ENCODE measurements at regions not wholly inside any gene's neighbourhood (a gene's known extent, or its start where the extent isn't known, plus 50 kb on each side); places are given as distances from the start of the nearest gene placed in this dataset.

DNA sequence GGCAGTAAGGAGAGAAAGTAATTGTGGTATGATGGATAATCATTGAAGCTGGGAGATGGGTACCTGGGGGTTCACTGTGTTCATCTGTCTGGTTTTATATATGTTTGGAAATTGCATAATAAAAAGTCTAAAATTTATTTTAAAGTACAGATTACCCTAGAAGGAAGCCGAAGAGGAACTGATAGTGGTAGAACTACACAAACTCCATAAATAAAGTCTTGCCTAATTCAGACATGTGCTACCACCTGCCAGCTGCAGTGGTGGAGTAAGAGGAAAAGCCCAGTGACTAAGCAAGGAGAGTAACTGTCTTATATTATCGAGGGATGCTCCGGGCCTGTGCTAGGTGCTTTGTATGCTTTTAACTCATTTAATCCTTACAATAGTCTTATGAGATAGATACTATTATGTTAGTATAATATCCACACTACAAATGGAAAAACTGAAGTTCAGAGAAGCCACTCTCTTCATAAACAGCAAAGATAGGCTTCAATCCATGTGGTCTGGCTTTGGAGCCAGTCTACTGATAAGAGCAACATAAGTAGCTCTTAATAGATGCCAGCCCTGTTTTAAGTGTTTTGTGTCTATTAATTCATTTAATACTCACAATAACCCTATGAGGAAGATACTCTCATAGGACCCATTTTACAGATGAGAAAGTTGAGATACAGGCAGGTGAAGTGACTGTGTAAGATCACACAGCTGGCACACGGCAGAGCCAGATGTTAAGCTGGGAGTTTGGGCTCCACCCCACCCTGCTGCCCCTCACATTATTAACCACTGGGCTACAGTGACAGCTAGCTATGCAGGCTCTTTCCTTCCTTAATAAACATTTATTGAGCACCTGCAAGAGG lies 56.8 kb upstream of the HNRNPU start:
- POLR2A ChIA-PET, result interaction anchor here (0.6 kb wide), 1 partner anchor 133 kb away, joined by 4 read pairs; no protein-coding TSS in a partner anchor
- intact Hi-C loops (cut with DNase I, micrococcal nuclease), result no loop called here
- Mint-ChIP-seq H3K27ac (no peak overlapping the region), H3K36me3 (ENCODE audit: low read depth) (no peaks in the 10 kb centered on the region), H3K9me3 (ENCODE audit: low read depth) (no peaks in the 10 kb centered on the region), H3K4me1 (peaks cover 16% of the 10 kb centered on the region), H3K4me3 (no peak overlapping the region), H3K27me3 (peaks cover 3% of the 10 kb centered on the region)
- CTCF ChIA-PET, result interaction anchor here (1.0 kb wide), 1 partner anchor 35 kb away, joined by 3 read pairs; no protein-coding TSS in a partner anchor
- DNase-seq (no peak), ATAC-seq (no peak)

GRCh38 chr1:244919320-244920282 lies 55.3 kb upstream of the HNRNPU start:
- peak overlapping the region; percentile 37 for H3K27ac Mint-ChIP-seq
- POLR2A ChIA-PET, result interaction anchor here (1.4 to 1.9 kb wide), 2 partner anchors 52 to 55 kb away, joined by 3 to 5 read pairs; partner anchors contain the start of gene HNRNPU

DNA sequence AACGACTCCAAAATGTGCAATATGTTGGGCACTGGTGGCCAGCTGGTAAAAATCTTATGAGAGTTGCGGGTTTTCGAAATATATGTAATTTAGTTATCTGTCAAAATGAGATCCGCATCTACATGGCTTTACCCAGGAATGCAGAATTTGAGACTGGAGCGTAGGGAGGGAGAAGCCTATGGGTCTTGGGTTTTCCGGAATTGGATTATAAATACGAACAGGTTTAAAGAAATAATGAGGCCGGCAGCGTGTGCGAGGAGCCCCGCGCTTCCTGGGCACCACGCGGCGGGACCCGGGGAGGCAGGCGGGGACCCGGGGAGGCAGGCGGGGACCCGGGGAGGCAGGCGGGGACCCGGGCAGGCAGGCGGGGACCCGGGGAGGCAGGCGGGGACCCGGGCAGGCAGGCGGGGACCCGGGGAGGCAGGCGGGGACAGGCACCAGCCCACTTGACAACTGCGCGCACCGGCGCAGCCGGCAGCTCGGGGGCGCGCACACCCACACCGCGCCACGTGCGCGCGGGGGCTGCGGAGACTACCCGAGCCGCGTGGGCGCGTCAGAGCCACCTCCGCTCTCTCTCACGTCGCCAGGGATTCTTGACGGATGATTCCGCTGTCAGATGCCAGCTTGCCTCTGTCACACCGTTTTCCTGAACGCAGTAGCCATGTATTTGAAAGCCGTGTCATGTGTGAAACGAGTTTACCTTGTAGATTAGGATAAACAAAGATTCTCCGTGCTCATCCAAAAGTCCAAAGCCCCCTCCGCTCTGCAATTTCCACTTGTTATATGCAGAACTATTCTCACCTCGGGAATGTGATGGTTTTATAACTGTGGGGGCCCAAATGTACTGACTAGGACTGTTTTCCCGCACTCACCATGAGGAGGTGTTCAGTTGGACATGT lies 54.3 kb upstream of the HNRNPU start:
- POLR2A ChIA-PET, result interaction anchor here (1.4 to 1.9 kb wide), 2 partner anchors 53 to 54 kb away, joined by 3 to 5 read pairs; partner anchors contain the start of gene HNRNPU
- Mint-ChIP-seq H3K4me3 (peak overlapping the region; percentile 73), H3K9me3 (ENCODE audit: low read depth) (no peaks in the 10 kb centered on the region), H3K4me1 (peaks cover 16% of the 10 kb centered on the region), H3K27ac (peak overlapping the region; percentile 80), H3K36me3 (ENCODE audit: low read depth) (no peaks in the 10 kb centered on the region), H3K27me3 (peaks cover 3% of the 10 kb centered on the region)
- intact Hi-C loops (cut with DNase I, micrococcal nuclease), result loop anchor here (1.0 to 2.0 kb wide), 7 partner anchors 51 to 124 kb away; partner anchors contain the start of genes COX20 (in 2 of the 2) and HNRNPU (in 2 of the 2)
- ATAC-seq (peak; percentile 86), DNase-seq (peak; percentile 66)
- CTCF ChIA-PET, result interaction anchor here (0.9 to 1.5 kb wide), 4 partner anchors 12 to 1975 kb away, joined by 3 to 9 read pairs (median 3); partner anchors contain the start of gene HNRNPU

More at GRCh38 chr1:244919320-244920282, 55.3 kb upstream of the HNRNPU start:
- no peaks in the 10 kb centered on the region for H3K36me3 Mint-ChIP-seq (ENCODE audit: low read depth)
- peak; percentile 55 for ATAC-seq
- CTCF ChIA-PET, result interaction anchor here (1.0 kb wide), 1 partner anchor 46 kb away, joined by 3 read pairs; no protein-coding TSS in a partner anchor
- DNase-seq, result no peak
- intact Hi-C loops (cut with DNase I, micrococcal nuclease), result loop anchor here (1.0 to 2.0 kb wide), 5 partner anchors 50 to 123 kb away; partner anchors contain the start of genes COX20 (in 1 of the 2) and HNRNPU (in 1 of the 2)
- no peaks in the 10 kb centered on the region for H3K9me3 Mint-ChIP-seq (ENCODE audit: low read depth)
- H3K27me3 Mint-ChIP-seq, result peaks cover 3% of the 10 kb centered on the region
- peak overlapping the region; percentile 73 for H3K4me3 Mint-ChIP-seq
- H3K4me1 Mint-ChIP-seq, result peaks cover 16% of the 10 kb centered on the region

DNA sequence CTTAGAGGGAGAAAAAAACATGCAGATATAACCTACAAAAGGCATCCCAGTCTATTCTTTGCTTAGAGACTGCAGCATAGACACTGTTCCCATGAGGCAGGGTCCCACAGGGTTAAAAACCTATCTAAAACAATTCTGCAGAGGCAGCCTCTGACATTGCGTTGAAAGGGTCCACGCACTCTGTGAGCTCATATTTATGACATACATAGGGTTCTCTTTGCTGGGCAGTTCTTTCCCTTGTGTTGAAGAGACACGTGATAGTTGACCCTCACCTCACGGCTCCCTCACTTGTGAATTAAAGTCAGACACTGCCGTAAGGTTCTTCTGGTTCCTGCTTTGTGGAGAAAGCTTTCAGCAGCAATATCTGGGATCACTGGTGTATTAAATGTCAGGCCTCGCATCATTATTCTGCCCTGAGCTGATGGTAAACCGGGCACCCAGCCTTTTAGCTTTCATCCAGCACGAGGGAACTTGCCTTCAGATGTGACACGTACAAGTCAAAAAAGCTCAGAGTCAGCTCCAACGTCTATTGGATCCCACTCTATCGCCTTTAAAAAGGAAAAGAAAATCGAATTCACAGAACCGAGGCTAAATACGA lies 52.8 kb upstream of the HNRNPU start:
- Mint-ChIP-seq H3K36me3 (ENCODE audit: low read depth) (no peaks in the 10 kb centered on the region), H3K9me3 (ENCODE audit: low read depth) (no peaks in the 10 kb centered on the region), H3K27ac (no peak overlapping the region), H3K4me3 (no peak overlapping the region), H3K27me3 (peaks cover 3% of the 10 kb centered on the region), H3K4me1 (peaks cover 16% of the 10 kb centered on the region)
- ChIA-PET CTCF (interaction anchor here (0.7 to 1.5 kb wide), 9 partner anchors 9 to 1976 kb away, joined by 3 to 9 read pairs (median 3); no protein-coding TSS in a partner anchor), POLR2A (no interaction called here)
- ATAC-seq (no peak), DNase-seq (no peak)
- intact Hi-C loops (cut with DNase I, micrococcal nuclease), result no loop called here

DNA sequence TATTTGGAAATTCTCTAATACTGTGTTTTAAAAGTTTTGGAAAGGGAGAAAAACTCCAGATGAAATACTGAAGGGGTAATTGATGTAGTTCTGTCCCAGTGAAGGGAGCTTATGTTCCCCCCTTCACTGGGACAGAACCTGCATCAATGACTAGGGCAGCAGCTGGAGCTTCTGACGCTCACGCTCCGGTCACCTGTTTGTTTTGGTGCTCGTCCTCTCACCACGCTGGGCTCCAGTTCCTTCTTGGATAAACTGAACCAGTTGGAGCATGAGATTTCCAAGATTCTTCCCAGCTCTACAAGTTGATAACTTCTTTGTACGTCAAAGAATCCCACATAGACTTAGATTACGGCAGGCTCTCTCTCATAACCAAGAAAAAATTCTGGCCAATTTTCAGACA lies 51.4 kb upstream of the HNRNPU start:
- CTCF ChIA-PET, result interaction anchor here (0.7 to 1.2 kb wide), 3 partner anchors 10 to 127 kb away, joined by 3 read pairs; no protein-coding TSS in a partner anchor
- ATAC-seq, result no peak
- POLR2A ChIA-PET, result no interaction called here

DNA sequence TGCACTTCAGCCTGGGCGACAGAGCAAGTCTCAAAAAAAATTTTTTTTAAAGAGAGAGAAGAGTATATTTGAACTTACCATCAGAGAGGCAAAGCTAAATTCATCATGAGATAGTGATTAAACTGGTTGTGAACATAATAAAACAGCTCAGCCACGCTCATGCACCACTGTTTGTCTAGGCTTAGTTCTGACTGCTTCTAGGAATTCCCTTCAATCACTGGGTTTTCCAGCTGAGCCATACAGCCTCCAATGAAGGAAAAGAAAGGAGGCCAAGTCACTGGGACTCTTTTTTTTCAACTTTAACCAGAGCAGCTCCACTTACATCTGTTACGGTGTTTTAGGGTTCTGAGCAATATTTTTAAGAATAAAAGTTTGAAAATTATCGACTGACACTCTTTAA lies 50.4 kb upstream of the HNRNPU start:
- H3K4me1 Mint-ChIP-seq, result peaks cover 12% of the 10 kb centered on the region
- no peak for DNase-seq
- POLR2A ChIA-PET, result no interaction called here
- H3K36me3 Mint-ChIP-seq (ENCODE audit: low read depth), result no peaks in the 10 kb centered on the region
- CTCF ChIA-PET, result interaction anchor here (0.7 kb wide), 1 partner anchor 127 kb away, joined by 3 read pairs; no protein-coding TSS in a partner anchor
- no peaks in the 10 kb centered on the region for H3K9me3 Mint-ChIP-seq (ENCODE audit: low read depth)
- no peaks in the 10 kb centered on the region for H3K27me3 Mint-ChIP-seq
- H3K4me3 Mint-ChIP-seq, result no peak overlapping the region
- H3K27ac Mint-ChIP-seq, result no peak overlapping the region
- intact Hi-C loops (cut with DNase I, micrococcal nuclease), result no loop called here
- no peak for ATAC-seq

More for the DNA sequence above, 51.4 kb upstream of the HNRNPU start:
- Mint-ChIP-seq H3K27me3 (peaks cover 1% of the 10 kb centered on the region), H3K4me3 (no peak overlapping the region), H3K27ac (no peak overlapping the region), H3K36me3 (ENCODE audit: low read depth) (no peaks in the 10 kb centered on the region), H3K4me1 (peaks cover 16% of the 10 kb centered on the region), H3K9me3 (ENCODE audit: low read depth) (no peaks in the 10 kb centered on the region)
- intact Hi-C loops (cut with DNase I, micrococcal nuclease), result no loop called here
- DNase-seq, result no peak

Data from activated CD4-positive, alpha-beta T cell treated with anti-CD3 and anti-CD28 coated beads for 36 hours (primary cell).